NT2/D1 (cell line): ENCODE measurements at regions not wholly inside any gene's neighbourhood (a gene's known extent, or its start where the extent isn't known, plus 50 kb on each side); places are given as distances from the start of the nearest gene placed in this dataset.
A peak's percentile ranks its signal among the peaks of the same experiment; 100 is the strongest.
"Not testable (repeated sequence)": the region's sequence is repeated elsewhere in the genome, so short reads cannot be mapped to it uniquely, and the experiment has no call there.

Experiments
- DNase-seq: peaks from one replicate; pipeline ENCODE4 v3.0.0-alpha.2; 2011; ENCODE audit warnings: low read depth, low spot score
- H3K27me3 ChIP-seq: 2 replicates; pipeline ENCODE4 v1.6.0; 2011; ENCODE audit warnings: mild to moderate bottlenecking; ENCODE audit not compliant: insufficient read length, insufficient read depth
- H3K36me3 ChIP-seq: 2 replicates; pipeline ENCODE4 v1.6.1; 2011; ENCODE audit warnings: mild to moderate bottlenecking, low read length, mixed read lengths; ENCODE audit not compliant: insufficient read depth, insufficient read length
- H3K4me1 ChIP-seq: 2 replicates; pipeline ENCODE4 v1.5.1; 2011; ENCODE audit not compliant: insufficient read depth, insufficient read length
- H3K4me3 ChIP-seq: 2 replicates; pipeline ENCODE4 v1.5.1; 2011; ENCODE audit warnings: low read depth; ENCODE audit not compliant: insufficient read length
- H3K9ac ChIP-seq: 2 replicates; pipeline ENCODE4 v1.6.0; 2011; ENCODE audit warnings: low read depth; ENCODE audit not compliant: insufficient read length
- H3K9me3 ChIP-seq: 2 replicates; pipeline ENCODE4 v1.5.1; 2011; ENCODE audit warnings: mild to moderate bottlenecking, low read length; ENCODE audit not compliant: insufficient read depth
- SUZ12 ChIP-seq: IDR thresholded peaks from 2 replicates; pipeline ENCODE4 v1.6.1; 2011; ENCODE audit not compliant: insufficient read length, insufficient read depth; ENCODE audit errors: extremely low read depth
- YY1 ChIP-seq: IDR thresholded peaks from 2 replicates; pipeline ENCODE4 v1.6.1; 2011; ENCODE audit not compliant: insufficient read length, insufficient read depth
- ZNF274 ChIP-seq: IDR thresholded peaks from 2 replicates; pipeline ENCODE4 v1.6.1; 2011; ENCODE audit warnings: mild to moderate bottlenecking, low read depth, low read length

DNA sequence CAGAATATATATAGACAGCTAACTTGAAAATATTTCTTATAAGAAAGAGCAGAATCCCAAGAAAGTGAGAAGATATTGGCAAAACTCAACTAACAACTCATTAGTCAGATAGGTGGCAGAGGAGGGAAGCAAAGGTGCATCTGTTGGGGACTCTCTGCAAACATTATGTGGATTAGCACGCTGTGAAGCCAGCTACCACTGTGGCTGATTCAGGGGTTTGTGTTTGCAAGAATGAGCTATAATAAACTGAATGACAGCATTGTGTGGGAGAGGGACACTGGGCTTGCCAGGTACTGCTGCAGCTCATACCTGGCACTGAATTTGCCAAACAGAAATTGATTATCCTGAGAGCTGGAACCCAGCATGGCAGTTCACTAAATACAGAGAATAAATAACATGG, 170.3 kb upstream of the MINDY3 start:
- Histone ChIP-seq H3K9ac (no peak overlapping the region), H3K9me3 (no peaks in the 10 kb centered on the region), H3K4me3 (no peak overlapping the region), H3K36me3 (no peaks in the 10 kb centered on the region), H3K27me3 (no peaks in the 10 kb centered on the region), H3K4me1 (no peaks in the 10 kb centered on the region)
- TF ChIP-seq SUZ12 (no peak), YY1 (no peak)
- DNase-seq: no peak

DNA sequence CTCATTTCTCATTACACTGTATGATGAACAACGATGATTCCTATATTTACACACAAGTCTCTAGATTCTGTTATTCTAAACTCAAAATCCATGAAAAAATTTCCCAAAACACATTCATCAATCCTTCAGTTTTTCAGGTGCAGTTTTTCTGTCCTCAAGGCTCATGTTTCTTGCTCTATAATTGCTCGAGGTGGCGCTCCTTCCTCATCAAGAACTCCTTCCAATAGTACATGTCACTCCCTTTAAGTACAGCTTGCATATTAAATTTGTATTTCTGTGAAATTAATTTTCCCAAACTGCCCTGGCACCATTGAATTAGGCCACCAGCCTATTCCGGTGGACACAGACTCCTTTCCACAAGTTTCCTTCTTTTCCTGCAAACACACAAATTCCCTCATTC, 188.7 kb upstream of the MINDY3 start:
- Histone ChIP-seq H3K27me3 (no peaks in the 10 kb centered on the region), H3K4me3 (no peak overlapping the region), H3K9me3 (no peaks in the 10 kb centered on the region), H3K36me3 (no peaks in the 10 kb centered on the region), H3K9ac (no peak overlapping the region), H3K4me1 (no peaks in the 10 kb centered on the region)
- TF ChIP-seq YY1 (no peak), ZNF274 (no peak), SUZ12 (no peak)
- no peak for DNase-seq

DNA sequence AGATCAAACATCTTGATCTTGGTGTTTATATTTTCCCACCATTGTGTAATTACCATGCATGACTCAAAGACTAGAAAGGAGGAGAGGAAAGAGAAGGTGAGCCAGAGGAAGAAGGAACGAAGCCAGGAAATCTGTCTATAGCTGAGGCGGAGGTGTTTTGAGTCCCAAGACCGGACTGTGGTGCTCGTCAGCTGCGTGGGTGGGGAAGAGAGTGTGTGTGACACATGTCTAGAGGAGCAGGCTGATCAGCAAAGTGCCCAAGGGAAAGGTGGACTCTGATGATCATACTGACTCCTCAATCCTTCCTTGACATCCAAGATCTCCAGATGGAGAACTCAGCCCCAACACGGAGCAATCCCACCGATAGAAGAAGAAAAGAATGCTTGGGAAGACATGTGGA, 189.5 kb upstream of the MINDY3 start:
- no peaks in the 10 kb centered on the region for H3K9me3 ChIP-seq
- no peaks in the 10 kb centered on the region for H3K27me3 ChIP-seq
- DNase-seq: no peak
- TF ChIP-seq ZNF274 (no peak), SUZ12 (no peak), YY1 (no peak)
- no peak overlapping the region for H3K9ac ChIP-seq
- no peak overlapping the region for H3K4me3 ChIP-seq
- H3K36me3 ChIP-seq: no peaks in the 10 kb centered on the region
- H3K4me1 ChIP-seq: no peaks in the 10 kb centered on the region

DNA sequence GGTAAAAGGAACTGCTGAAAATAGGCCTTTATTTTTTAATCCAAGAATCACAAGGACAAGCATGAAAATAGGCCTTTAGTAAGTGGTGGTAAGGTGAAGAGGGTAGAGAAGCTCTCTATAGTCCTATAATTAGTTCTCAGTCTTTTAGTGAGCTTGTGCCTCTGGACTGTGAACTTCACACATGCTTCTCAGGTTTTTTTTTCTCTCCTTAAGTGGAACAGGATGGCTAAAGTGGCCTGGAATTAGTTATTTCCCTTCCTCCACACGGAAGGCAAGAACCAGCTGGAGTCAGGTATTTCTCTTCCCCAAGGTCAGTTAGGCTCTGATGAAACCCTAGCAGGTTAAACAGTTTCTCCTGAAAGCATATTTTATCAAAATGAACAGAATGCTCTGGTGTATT, 203.0 kb upstream of the MINDY3 start:
- Histone ChIP-seq H3K9ac (no peak overlapping the region), H3K27me3 (no peaks in the 10 kb centered on the region), H3K36me3 (no peaks in the 10 kb centered on the region), H3K4me3 (no peak overlapping the region), H3K9me3 (no peaks in the 10 kb centered on the region), H3K4me1 (no peaks in the 10 kb centered on the region)
- DNase-seq: no peak
- TF ChIP-seq ZNF274: no peak
- no peak for TF ChIP-seq SUZ12
- no peak for TF ChIP-seq YY1

DNA sequence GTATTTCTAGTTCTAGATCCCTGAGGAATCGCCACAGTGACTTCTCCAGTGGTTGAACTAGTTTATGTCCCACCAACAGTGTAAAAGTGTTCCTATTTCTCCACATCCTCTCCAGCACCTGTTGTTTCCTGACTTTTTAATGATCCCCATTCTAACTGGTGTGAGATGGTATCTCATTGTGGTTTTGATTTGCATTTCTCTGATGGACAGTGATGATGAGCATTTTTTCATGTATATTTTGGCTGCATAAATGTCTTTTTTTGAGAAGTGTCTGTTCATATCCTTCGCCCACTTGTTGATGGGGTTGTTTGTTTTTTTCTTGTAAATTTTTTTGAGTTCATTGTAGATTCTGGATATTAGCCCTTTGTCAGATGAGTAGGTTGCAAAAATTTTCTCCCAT, 223.2 kb upstream of the MINDY3 start:
- H3K9ac ChIP-seq, DNase-seq, H3K36me3 ChIP-seq, H3K4me3 ChIP-seq, H3K27me3 ChIP-seq, H3K4me1 ChIP-seq, H3K9me3 ChIP-seq: not testable (repeated sequence)

DNA sequence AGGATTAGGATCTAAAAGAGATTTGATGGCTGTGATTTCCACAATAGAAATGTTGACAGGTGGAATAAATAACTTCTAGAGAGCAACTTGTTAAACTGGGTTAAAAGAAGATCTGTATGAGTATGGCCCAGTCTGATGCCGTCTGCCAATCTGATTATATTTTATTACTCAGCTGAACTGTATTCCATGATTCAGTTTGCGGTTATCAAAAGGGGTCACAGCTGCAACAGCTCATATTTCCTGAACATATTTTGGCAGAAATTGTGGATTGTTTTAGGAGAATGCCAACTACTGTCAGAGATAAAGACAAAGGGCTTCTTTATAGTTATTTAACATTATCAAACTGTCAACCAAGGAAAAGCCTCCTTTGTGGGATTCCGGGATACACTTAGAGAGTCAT, 244.8 kb upstream of the MINDY3 start:
- Histone ChIP-seq H3K9me3 (no peaks in the 10 kb centered on the region), H3K9ac (no peak overlapping the region), H3K36me3 (no peaks in the 10 kb centered on the region), H3K4me1 (no peaks in the 10 kb centered on the region), H3K27me3 (no peaks in the 10 kb centered on the region), H3K4me3 (no peak overlapping the region)
- no peak for TF ChIP-seq SUZ12
- TF ChIP-seq ZNF274: no peak
- no peak for TF ChIP-seq YY1
- DNase-seq: no peak

DNA sequence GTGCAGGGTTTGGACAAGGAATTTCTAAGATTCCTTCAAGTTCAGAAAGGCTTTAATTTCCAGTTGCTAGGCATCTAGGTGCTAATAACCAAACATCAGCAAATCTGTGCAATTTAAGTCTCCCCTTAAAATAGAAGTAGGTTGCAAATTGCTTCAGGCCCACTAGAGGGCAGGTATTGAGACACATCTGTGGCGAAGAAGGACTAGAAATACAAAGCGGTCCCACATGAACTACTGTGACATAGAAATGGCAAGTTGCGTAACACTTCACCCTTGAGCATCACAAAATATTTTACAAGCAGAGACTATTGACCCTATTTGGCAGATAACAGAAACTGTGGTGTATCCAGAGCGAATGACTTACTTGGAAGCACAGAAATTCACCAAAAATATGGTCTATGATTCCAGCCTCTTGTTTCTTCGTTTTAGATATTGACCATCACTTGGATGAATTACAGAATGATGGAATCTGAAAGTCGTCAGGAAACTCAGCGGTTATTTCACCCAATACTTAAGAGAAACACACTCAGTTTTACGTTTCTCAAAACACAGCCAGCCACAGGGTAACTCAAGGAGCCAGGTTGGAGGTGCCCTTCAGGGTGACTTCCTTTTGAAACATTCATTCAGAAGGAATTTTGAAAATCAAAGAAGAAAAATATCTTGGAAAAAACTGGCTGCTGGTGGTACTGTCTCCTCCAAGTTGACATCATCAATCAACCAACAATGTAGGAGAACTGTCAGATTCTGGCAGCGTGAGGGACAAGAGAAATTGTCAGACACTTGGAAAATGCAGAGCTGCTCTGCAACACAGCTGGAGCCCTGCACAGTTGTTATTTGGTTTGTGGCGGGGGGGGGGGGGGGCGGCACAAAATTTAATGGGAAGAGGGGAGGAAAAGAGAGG, 256.3 kb upstream of the MINDY3 start:
- no peaks in the 10 kb centered on the region for H3K36me3 ChIP-seq
- no peaks in the 10 kb centered on the region for H3K9me3 ChIP-seq
- H3K4me3 ChIP-seq: no peak overlapping the region
- no peaks in the 10 kb centered on the region for H3K27me3 ChIP-seq
- TF ChIP-seq SUZ12 (no peak), ZNF274 (no peak), YY1 (no peak)
- H3K4me1 ChIP-seq: no peaks in the 10 kb centered on the region
- no peak overlapping the region for H3K9ac ChIP-seq
- peak; percentile 23 for DNase-seq

DNA sequence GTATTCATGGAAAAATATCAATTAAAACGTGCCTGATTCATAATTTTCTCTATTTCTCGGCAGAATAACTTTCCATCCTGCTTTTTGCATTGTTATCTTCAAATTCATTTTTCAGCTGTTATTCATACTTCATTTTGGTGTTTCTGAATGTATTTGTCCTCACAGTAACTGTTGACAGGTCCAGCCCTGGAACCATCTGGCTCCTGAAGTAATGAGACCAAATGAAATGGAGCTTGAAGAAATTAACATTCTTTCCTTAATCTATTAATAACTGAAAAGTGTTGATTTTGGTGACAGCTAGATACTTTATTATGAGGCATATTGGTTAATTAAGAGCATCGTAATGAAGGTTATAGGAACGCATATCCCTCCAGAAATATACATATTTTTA, 257.0 kb upstream of the MINDY3 start:
- no peak overlapping the region for H3K4me3 ChIP-seq
- H3K4me1 ChIP-seq: no peaks in the 10 kb centered on the region
- no peak for DNase-seq
- H3K9ac ChIP-seq: no peak overlapping the region
- no peaks in the 10 kb centered on the region for H3K27me3 ChIP-seq
- TF ChIP-seq YY1 (no peak), ZNF274 (no peak), SUZ12 (no peak)
- no peaks in the 10 kb centered on the region for H3K9me3 ChIP-seq
- no peaks in the 10 kb centered on the region for H3K36me3 ChIP-seq
